Stimulated activated naive CD4-positive, alpha-beta T cell (primary cell): ENCODE measurements at regions not wholly inside any gene's neighbourhood (a gene's known extent, or its start where the extent isn't known, plus 50 kb on each side); places are given as distances from the start of the nearest gene placed in this dataset.

ENCODE experiments used
- DNase-seq, 6 experiments: peaks; one replicate each; lab custom pipeline; 2025; lab: John Stamatoyannopoulos, UW

- no peak for DNase-seq
Observed at GRCh38 chr10:131673396-131673795, 227.4 kb upstream of the PPP2R2D start.

GRCh38 chr10:131674130-131674529, 226.7 kb upstream of the PPP2R2D start:
- no peak for DNase-seq

- DNase-seq, result no peak
Observed at GRCh38 chr10:131675104-131675503, 225.7 kb upstream of the PPP2R2D start.

- no peak for DNase-seq
Observed at GRCh38 chr10:131676046-131676799, 224.6 kb upstream of the PPP2R2D start.

GRCh38 chr10:131676800-131677421, 223.9 kb upstream of the PPP2R2D start:
- no peak for DNase-seq

GRCh38 chr10:131677671-131678070, 223.1 kb upstream of the PPP2R2D start:
- no peak for DNase-seq

GRCh38 chr10:131678171-131678570, 222.6 kb upstream of the PPP2R2D start:
- DNase-seq, result no peak

- DNase-seq, result no peak
Observed at GRCh38 chr10:131678613-131679012, 222.2 kb upstream of the PPP2R2D start.

GRCh38 chr10:131679926-131680325, 220.9 kb upstream of the PPP2R2D start:
- no peak for DNase-seq

- no peak for DNase-seq
Observed at GRCh38 chr10:131681122-131681521, 219.7 kb upstream of the PPP2R2D start.

- DNase-seq, result no peak
Observed at GRCh38 chr10:131681656-131682055, 219.2 kb upstream of the PPP2R2D start.

- DNase-seq, result no peak
Observed at GRCh38 chr10:131682271-131682962, 218.4 kb upstream of the PPP2R2D start.

- DNase-seq, result no peak
Observed at GRCh38 chr10:131683281-131683861, 217.4 kb upstream of the PPP2R2D start.

- no peak for DNase-seq
Observed at GRCh38 chr10:131683941-131684340, 216.9 kb upstream of the PPP2R2D start.

GRCh38 chr10:131685007-131685406, 215.8 kb upstream of the PPP2R2D start:
- DNase-seq, result no peak

- DNase-seq, result no peak
Observed at GRCh38 chr10:131685576-131685975, 215.2 kb upstream of the PPP2R2D start.

- peak in 1 of 6 experiments; percentile 2 for DNase-seq
Observed at GRCh38 chr10:131686781-131687420, 213.9 kb upstream of the PPP2R2D start.

- DNase-seq, result no peak
Observed at GRCh38 chr10:131688304-131688703, 212.5 kb upstream of the PPP2R2D start.

GRCh38 chr10:131689016-131689415, 211.8 kb upstream of the PPP2R2D start:
- no peak for DNase-seq

GRCh38 chr10:131689486-131689885, 211.3 kb upstream of the PPP2R2D start:
- no peak for DNase-seq

GRCh38 chr10:131689954-131690757, 210.7 kb upstream of the PPP2R2D start:
- no peak for DNase-seq
